ENCODE measurements at regions not wholly inside any gene's neighbourhood (a gene's known extent, or its start where the extent isn't known, plus 50 kb on each side); places are given as distances from the start of the nearest gene placed in this dataset.

DNA sequence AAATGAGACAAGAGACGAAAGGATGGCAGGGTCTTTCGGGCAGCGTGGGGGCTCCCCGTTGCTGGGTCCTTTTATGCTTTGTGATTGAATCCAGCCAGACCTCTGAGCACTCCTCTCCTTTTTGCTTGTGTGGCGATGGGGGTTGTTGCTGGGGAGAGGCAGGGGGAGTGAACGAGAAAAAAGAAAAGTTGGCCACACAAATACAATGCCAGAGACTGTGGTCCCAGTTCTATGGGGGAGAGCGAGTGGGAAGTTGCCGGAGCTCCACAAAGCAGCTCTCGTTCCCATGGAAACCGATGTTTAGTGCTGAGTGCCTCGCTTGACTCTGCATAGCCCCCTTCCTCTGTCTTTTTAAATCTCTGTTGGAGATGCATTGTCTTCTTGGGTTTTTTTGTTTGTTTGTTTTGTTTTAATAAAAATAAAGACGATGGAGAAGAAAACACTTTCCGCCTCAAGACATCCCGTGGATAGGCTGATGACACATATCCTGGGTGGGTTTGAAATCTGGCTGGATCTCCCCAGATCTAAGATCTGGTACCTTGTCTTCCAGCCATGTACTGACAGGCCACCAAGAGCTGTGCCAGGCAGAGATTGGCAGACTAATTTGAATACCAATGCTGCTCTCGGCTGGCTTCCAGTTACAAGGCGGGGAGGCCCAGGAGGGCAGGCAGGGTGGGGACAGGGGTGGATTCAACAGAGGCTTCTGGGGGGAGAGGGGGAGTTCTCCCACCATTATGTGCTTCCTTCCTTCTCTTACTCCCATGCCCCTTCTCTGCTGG is 529.3 kb downstream of the QKI start:
- TF ChIP-seq, protein P1, sequence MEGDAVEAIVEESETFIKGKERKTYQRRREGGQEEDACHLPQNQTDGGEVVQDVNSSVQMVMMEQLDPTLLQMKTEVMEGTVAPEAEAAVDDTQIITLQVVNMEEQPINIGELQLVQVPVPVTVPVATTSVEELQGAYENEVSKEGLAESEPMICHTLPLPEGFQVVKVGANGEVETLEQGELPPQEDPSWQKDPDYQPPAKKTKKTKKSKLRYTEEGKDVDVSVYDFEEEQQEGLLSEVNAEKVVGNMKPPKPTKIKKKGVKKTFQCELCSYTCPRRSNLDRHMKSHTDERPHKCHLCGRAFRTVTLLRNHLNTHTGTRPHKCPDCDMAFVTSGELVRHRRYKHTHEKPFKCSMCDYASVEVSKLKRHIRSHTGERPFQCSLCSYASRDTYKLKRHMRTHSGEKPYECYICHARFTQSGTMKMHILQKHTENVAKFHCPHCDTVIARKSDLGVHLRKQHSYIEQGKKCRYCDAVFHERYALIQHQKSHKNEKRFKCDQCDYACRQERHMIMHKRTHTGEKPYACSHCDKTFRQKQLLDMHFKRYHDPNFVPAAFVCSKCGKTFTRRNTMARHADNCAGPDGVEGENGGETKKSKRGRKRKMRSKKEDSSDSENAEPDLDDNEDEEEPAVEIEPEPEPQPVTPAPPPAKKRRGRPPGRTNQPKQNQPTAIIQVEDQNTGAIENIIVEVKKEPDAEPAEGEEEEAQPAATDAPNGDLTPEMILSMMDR (IDR thresholded peaks at IDR 0.05; ENCODE audit: low read depth, low read length), result no peak
- TF ChIP-seq EZH2phosphoT487 (IDR thresholded peaks at IDR 0.05; ENCODE audit: low read depth), result no peak
